ENCODE measurements at regions not wholly inside any gene's neighbourhood (a gene's known extent, or its start where the extent isn't known, plus 50 kb on each side); places are given as distances from the start of the nearest gene placed in this dataset.

DNA sequence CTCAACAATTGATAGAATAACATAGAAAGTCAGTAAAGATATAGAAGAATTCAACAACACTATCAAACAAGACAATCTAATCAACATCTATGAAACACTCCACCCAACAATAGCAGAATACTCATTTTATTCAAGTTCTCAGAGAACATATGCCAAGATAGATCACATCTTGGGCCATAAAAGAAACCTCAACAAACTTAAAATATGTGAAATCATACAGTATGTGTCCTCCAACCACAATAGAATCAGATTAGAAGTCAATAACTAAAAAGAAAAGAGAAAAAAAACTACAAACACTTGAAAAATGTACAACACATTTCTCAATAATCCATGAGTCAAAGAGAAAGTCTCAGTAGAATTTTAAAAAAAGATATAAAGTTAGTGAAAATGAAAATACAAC, 78.6 kb upstream of the LDB2 start:
- H3K4me3 ChIP-seq (ENCODE audit: control insufficient read depth in 1 of 2, extremely low read depth in 1 of 2, low read length in 1 of 2): no peak overlapping the region
- no peaks in the 10 kb centered on the region for H3K9me3 ChIP-seq
- H3K27me3 ChIP-seq (replicated peaks in 1 of 2; ENCODE audit: control insufficient read depth in 2 of 2, extremely low read depth in 1 of 2, insufficient read depth in 2 of 2, low read length in 1 of 2): no peaks in the 10 kb centered on the region
- ATAC-seq (replicated peaks in 1 of 4) (no peak), DNase-seq (no peak)
- ChIA-PET CTCF (no interaction called here), POLR2A (no interaction called here)
- Mint-ChIP-seq H3K9me3 (no peaks in the 10 kb centered on the region), H3K27ac (no peak overlapping the region), H3K4me3 (no peak overlapping the region), H3K27me3 (peaks cover 1 to 11% of the 10 kb centered on the region in 2 donors), H3K36me3 (no peaks in the 10 kb centered on the region), H3K4me1 (no peaks in the 10 kb centered on the region)
- H3K4me1 ChIP-seq (ENCODE audit: control insufficient read depth in 1 of 2, extremely low read depth in 1 of 2, insufficient read depth in 2 of 2, low read length in 2 of 2): no peaks in the 10 kb centered on the region
- no peaks in the 10 kb centered on the region for H3K36me3 ChIP-seq (ENCODE audit: control insufficient read depth in 2 of 2, extremely low read depth in 1 of 2, insufficient read depth in 1 of 2, low read length in 1 of 2)
- no peak overlapping the region for H3K27ac ChIP-seq (ENCODE audit: low read length)

DNA sequence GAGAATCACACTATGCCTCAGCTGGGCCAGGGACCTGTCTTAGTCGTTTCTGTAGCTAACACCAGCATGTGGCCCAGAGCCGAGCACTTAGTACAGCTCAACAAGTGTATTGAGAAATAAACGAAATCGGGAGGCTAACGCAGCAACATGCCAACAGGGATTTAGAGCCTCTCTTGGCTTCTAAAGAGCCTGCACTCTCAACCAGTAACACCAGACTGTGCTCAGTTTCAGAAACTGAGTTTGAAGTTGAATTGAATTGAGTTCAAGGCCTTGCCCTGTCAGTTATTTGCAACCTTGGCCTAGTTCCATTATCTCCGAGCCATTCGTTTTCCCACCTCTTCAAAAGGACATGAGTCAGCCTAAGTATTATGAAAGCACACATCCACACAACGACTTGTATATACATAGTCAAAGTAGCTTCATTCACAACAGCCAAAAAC, 71.3 kb upstream of the LDB2 start:
- DNase-seq (no peak), ATAC-seq (replicated peaks in 1 of 4) (no peak)
- no peaks in the 10 kb centered on the region for H3K9me3 Mint-ChIP-seq
- 79% methylated on average over 5 of the region's 8 CpGs for WGBS (ENCODE audit: insufficient coverage)
- H3K4me3 Mint-ChIP-seq: no peak overlapping the region
- no peaks in the 10 kb centered on the region for H3K36me3 ChIP-seq (ENCODE audit: control insufficient read depth in 2 of 2, extremely low read depth in 1 of 2, insufficient read depth in 1 of 2, low read length in 1 of 2)
- H3K27me3 ChIP-seq (replicated peaks in 1 of 2; ENCODE audit: control insufficient read depth in 2 of 2, extremely low read depth in 1 of 2, insufficient read depth in 2 of 2, low read length in 1 of 2): no peaks in the 10 kb centered on the region
- POLR2A ChIA-PET: no interaction called here
- CTCF ChIA-PET: no interaction called here
- no peak overlapping the region for H3K27ac Mint-ChIP-seq
- no peaks in the 10 kb centered on the region for H3K9me3 ChIP-seq
- no peak overlapping the region for H3K27ac ChIP-seq (ENCODE audit: low read length)
- peaks cover 0 to 16% of the 10 kb centered on the region in 2 donors for H3K27me3 Mint-ChIP-seq
- H3K4me1 Mint-ChIP-seq: no peaks in the 10 kb centered on the region
- no peak overlapping the region for H3K4me3 ChIP-seq (ENCODE audit: control insufficient read depth in 1 of 2, extremely low read depth in 1 of 2, low read length in 1 of 2)
- H3K36me3 Mint-ChIP-seq: no peaks in the 10 kb centered on the region
- H3K4me1 ChIP-seq (ENCODE audit: control insufficient read depth in 1 of 2, extremely low read depth in 1 of 2, insufficient read depth in 2 of 2, low read length in 2 of 2): no peaks in the 10 kb centered on the region

DNA sequence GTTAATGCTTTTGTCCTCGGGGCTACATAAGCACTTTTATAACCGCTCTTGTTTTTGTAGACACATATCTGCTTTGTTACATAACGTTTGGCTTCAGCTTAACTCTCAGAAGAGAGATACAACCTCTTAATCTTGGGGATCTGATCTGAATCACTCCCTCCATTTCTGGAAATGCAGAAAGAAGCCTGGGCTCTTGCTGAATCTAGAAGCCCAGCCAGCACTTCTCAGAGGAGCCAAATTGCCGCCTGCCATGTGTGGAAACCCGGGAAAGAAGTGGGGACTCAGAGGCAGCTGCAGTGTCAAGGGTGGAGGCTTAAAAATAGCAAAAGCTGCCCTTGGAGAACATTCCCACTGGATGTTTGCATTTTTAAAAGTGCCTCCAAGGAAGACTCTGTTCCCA, 69.3 kb upstream of the LDB2 start:
- H3K4me1 ChIP-seq (ENCODE audit: control insufficient read depth in 1 of 2, extremely low read depth in 1 of 2, insufficient read depth in 2 of 2, low read length in 2 of 2): no peaks in the 10 kb centered on the region
- no peak overlapping the region for H3K27ac ChIP-seq (ENCODE audit: low read length)
- ATAC-seq (replicated peaks in 1 of 4) (no peak), DNase-seq (no peak)
- WGBS (ENCODE audit: insufficient coverage): 79% methylated on average over 5 of the region's 5 CpGs
- H3K27me3 ChIP-seq (replicated peaks in 1 of 2; ENCODE audit: control insufficient read depth in 2 of 2, extremely low read depth in 1 of 2, insufficient read depth in 2 of 2, low read length in 1 of 2): no peaks in the 10 kb centered on the region
- Mint-ChIP-seq H3K27me3 (peaks cover 0 to 11% of the 10 kb centered on the region in 2 donors), H3K4me3 (no peak overlapping the region), H3K36me3 (no peaks in the 10 kb centered on the region), H3K27ac (no peak overlapping the region), H3K4me1 (no peaks in the 10 kb centered on the region), H3K9me3 (no peaks in the 10 kb centered on the region)
- H3K36me3 ChIP-seq (ENCODE audit: control insufficient read depth in 2 of 2, extremely low read depth in 1 of 2, insufficient read depth in 1 of 2, low read length in 1 of 2): no peaks in the 10 kb centered on the region
- H3K9me3 ChIP-seq: no peaks in the 10 kb centered on the region
- CTCF ChIA-PET: no interaction called here
- POLR2A ChIA-PET: no interaction called here
- no peak overlapping the region for H3K4me3 ChIP-seq (ENCODE audit: control insufficient read depth in 1 of 2, extremely low read depth in 1 of 2, low read length in 1 of 2)

DNA sequence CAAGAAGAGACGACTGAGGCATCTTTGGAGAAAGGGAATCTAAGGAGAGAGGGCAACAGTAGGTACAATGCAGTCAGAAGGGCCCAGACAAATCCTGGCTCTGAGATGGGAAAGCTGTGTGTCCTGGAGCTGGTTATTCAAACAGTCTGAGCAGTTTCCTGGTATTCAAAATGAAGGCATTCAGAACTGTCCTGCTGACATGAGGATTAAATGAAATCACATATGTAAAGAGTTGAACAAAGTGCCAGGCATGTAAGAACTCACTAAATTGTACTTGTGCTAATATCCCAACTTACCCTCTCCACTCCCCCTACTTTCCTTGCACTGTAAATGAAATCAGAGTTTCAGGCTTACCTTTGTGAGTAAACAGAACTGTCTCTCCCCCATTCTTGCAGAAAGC, 60.9 kb upstream of the LDB2 start:
- no peak overlapping the region for H3K27ac ChIP-seq (ENCODE audit: low read length)
- no peaks in the 10 kb centered on the region for H3K4me1 Mint-ChIP-seq
- H3K27me3 Mint-ChIP-seq: peaks cover 0 to 13% of the 10 kb centered on the region in 2 donors
- no peaks in the 10 kb centered on the region for H3K9me3 ChIP-seq
- no peaks in the 10 kb centered on the region for H3K36me3 ChIP-seq (ENCODE audit: control insufficient read depth in 2 of 2, extremely low read depth in 1 of 2, insufficient read depth in 1 of 2, low read length in 1 of 2)
- POLR2A ChIA-PET: no interaction called here
- CTCF ChIA-PET: no interaction called here
- H3K4me3 Mint-ChIP-seq: no peak overlapping the region
- ATAC-seq (replicated peaks in 1 of 4) (no peak), DNase-seq (no peak)
- H3K9me3 Mint-ChIP-seq: peaks cover 7 to 19% (median 12%) of the 10 kb centered on the region in 3 donors
- H3K36me3 Mint-ChIP-seq: no peaks in the 10 kb centered on the region
- no peaks in the 10 kb centered on the region for H3K4me1 ChIP-seq (ENCODE audit: control insufficient read depth in 1 of 2, extremely low read depth in 1 of 2, insufficient read depth in 2 of 2, low read length in 2 of 2)
- no peaks in the 10 kb centered on the region for H3K27me3 ChIP-seq (replicated peaks in 1 of 2; ENCODE audit: control insufficient read depth in 2 of 2, extremely low read depth in 1 of 2, insufficient read depth in 2 of 2, low read length in 1 of 2)
- H3K27ac Mint-ChIP-seq: no peak overlapping the region
- WGBS (ENCODE audit: insufficient coverage): 62% methylated on average over 1 of the region's 1 CpG
- H3K4me3 ChIP-seq (ENCODE audit: control insufficient read depth in 1 of 2, extremely low read depth in 1 of 2, low read length in 1 of 2): no peak overlapping the region

DNA sequence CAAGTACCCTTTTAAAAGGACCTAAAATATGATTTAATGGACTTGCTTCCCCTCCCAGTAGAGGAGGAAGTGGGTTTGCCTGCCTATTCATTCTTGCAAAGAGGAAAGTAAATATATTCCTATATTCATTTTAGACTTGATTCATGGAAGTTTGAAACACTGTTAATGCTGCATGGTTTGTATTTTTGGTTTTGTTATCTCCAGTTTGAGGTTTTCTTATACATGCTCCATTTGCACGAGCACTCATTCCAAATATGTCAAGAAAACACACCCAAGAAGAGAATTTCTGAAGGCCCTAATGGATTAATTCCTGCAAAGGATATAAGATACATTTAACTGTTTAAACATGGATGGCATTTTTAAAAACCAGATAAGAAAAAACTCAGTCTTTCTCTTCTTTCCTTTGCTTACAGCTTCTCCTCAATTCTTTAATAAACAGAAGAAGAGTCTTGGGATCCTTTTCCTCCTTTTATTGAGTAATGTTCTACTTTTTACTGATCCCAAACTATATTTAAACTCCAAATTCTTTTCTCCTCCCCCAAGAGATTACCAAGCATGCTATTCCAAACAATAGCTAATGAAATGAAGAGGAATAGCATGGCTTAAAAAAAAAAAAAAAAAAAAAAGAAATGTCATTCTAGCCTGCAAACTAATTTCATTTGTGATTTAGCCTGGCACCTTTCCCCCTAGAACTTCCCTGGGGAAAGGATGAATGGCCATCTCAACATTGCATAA, 54.6 kb upstream of the LDB2 start:
- Histone ChIP-seq H3K9me3 (no peaks in the 10 kb centered on the region), H3K36me3 (ENCODE audit: control insufficient read depth in 2 of 2, extremely low read depth in 1 of 2, insufficient read depth in 1 of 2, low read length in 1 of 2) (no peaks in the 10 kb centered on the region), H3K27ac (ENCODE audit: low read length) (no peak overlapping the region), H3K4me1 (ENCODE audit: control insufficient read depth in 1 of 2, extremely low read depth in 1 of 2, insufficient read depth in 2 of 2, low read length in 2 of 2) (no peaks in the 10 kb centered on the region), H3K4me3 (ENCODE audit: control insufficient read depth in 1 of 2, extremely low read depth in 1 of 2, low read length in 1 of 2) (no peak overlapping the region), H3K27me3 (replicated peaks in 1 of 2; ENCODE audit: control insufficient read depth in 2 of 2, extremely low read depth in 1 of 2, insufficient read depth in 2 of 2, low read length in 1 of 2) (peaks cover 0 to 2% of the 10 kb centered on the region in 2 experiments)
- Mint-ChIP-seq H3K4me3 (no peak overlapping the region), H3K9me3 (peaks cover 5 to 12% (median 11%) of the 10 kb centered on the region in 3 donors), H3K4me1 (peaks cover 0 to 3% (median 0%) of the 10 kb centered on the region in 3 donors), H3K27me3 (peaks cover 1 to 21% of the 10 kb centered on the region in 2 donors), H3K27ac (no peak overlapping the region), H3K36me3 (no peaks in the 10 kb centered on the region)
- DNase-seq: no peak
- ATAC-seq (replicated peaks in 1 of 4): no peak
- ChIA-PET CTCF (no interaction called here), POLR2A (no interaction called here)
- WGBS (ENCODE audit: insufficient coverage): no CpG with 5 or more reads among the region's 1 CpG

DNA sequence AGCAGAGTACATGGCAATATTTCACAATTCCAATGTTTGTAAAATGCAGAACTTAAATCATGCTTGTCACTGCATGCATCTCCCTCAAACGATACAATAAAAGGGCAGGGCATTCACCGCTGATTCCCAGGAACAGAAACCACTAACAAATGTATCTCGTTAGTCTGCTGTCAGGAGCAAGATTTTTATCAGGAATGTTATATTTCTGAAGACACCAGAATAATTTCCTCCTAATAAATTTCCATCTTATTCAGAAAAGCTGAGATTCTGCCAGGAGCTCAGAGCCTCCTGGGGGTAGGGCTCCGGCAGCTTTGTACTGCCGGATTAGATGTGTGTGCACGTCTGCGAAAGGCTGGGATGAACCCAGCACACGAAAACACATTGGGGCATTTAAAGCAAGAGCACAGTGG, 54.0 kb upstream of the LDB2 start:
- H3K27ac Mint-ChIP-seq: no peak overlapping the region
- DNase-seq (no peak), ATAC-seq (replicated peaks in 1 of 4) (no peak)
- ChIA-PET CTCF (no interaction called here), POLR2A (no interaction called here)
- Histone ChIP-seq H3K36me3 (ENCODE audit: control insufficient read depth in 2 of 2, extremely low read depth in 1 of 2, insufficient read depth in 1 of 2, low read length in 1 of 2) (no peaks in the 10 kb centered on the region), H3K9me3 (no peaks in the 10 kb centered on the region), H3K27me3 (replicated peaks in 1 of 2; ENCODE audit: control insufficient read depth in 2 of 2, extremely low read depth in 1 of 2, insufficient read depth in 2 of 2, low read length in 1 of 2) (peaks cover 0 to 2% of the 10 kb centered on the region in 2 experiments), H3K27ac (ENCODE audit: low read length) (no peak overlapping the region), H3K4me1 (ENCODE audit: control insufficient read depth in 1 of 2, extremely low read depth in 1 of 2, insufficient read depth in 2 of 2, low read length in 2 of 2) (no peaks in the 10 kb centered on the region), H3K4me3 (ENCODE audit: control insufficient read depth in 1 of 2, extremely low read depth in 1 of 2, low read length in 1 of 2) (no peak overlapping the region)
- peaks cover 0 to 3% (median 0%) of the 10 kb centered on the region in 3 donors for H3K4me1 Mint-ChIP-seq
- 0% methylated on average over 6 of the region's 8 CpGs for WGBS (ENCODE audit: insufficient coverage)
- H3K4me3 Mint-ChIP-seq: no peak overlapping the region
- H3K27me3 Mint-ChIP-seq: peaks cover 1 to 21% of the 10 kb centered on the region in 2 donors
- peaks cover 5 to 12% (median 11%) of the 10 kb centered on the region in 3 donors for H3K9me3 Mint-ChIP-seq
- no peaks in the 10 kb centered on the region for H3K36me3 Mint-ChIP-seq
